Fibroblast of villous mesenchyme (primary cell): ENCODE measurements at regions not wholly inside any gene's neighbourhood (a gene's known extent, or its start where the extent isn't known, plus 50 kb on each side); places are given as distances from the start of the nearest gene placed in this dataset.

ENCODE experiments used
- DNase-seq: peaks from one replicate; pipeline ENCODE4 v3.0.0-alpha.2; 2010; ENCODE audit warnings: low read depth
- H3K4me3 ChIP-seq: 2 replicates; pipeline ENCODE4 v1.5.1; 2011; ENCODE audit warnings: low read depth, mild to moderate bottlenecking, low read length
- TF ChIP-seq, protein P1 (sequence below): IDR thresholded peaks from 2 replicates; pipeline ENCODE4 v1.5.1; 2012; ENCODE audit warnings: low read depth, mild to moderate bottlenecking, low read length; ENCODE audit not compliant: insufficient read depth

DNA sequence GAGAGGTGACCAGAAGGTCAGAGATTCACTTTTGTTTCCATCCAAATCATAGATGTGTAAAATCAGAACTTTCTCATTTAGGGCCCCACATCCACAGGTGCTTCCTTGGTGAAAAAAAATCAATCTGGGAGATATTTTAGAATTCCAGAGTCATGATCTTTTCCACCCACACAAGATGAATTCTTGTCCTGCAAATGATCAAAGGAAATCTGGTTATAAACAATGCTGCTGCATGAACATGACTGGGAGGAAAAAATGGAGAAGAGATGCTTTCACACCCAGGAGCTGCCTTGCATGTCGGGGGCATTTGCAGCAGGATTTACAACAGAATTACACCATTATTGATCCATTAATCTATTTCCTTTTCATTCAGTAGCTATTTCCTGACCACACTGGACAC lies 106.5 kb upstream of the TMEM72 start:
- H3K4me3 ChIP-seq, result no peak overlapping the region
- DNase-seq, result peak; percentile 21
- TF ChIP-seq, protein P1, sequence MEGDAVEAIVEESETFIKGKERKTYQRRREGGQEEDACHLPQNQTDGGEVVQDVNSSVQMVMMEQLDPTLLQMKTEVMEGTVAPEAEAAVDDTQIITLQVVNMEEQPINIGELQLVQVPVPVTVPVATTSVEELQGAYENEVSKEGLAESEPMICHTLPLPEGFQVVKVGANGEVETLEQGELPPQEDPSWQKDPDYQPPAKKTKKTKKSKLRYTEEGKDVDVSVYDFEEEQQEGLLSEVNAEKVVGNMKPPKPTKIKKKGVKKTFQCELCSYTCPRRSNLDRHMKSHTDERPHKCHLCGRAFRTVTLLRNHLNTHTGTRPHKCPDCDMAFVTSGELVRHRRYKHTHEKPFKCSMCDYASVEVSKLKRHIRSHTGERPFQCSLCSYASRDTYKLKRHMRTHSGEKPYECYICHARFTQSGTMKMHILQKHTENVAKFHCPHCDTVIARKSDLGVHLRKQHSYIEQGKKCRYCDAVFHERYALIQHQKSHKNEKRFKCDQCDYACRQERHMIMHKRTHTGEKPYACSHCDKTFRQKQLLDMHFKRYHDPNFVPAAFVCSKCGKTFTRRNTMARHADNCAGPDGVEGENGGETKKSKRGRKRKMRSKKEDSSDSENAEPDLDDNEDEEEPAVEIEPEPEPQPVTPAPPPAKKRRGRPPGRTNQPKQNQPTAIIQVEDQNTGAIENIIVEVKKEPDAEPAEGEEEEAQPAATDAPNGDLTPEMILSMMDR, result no peak

DNA sequence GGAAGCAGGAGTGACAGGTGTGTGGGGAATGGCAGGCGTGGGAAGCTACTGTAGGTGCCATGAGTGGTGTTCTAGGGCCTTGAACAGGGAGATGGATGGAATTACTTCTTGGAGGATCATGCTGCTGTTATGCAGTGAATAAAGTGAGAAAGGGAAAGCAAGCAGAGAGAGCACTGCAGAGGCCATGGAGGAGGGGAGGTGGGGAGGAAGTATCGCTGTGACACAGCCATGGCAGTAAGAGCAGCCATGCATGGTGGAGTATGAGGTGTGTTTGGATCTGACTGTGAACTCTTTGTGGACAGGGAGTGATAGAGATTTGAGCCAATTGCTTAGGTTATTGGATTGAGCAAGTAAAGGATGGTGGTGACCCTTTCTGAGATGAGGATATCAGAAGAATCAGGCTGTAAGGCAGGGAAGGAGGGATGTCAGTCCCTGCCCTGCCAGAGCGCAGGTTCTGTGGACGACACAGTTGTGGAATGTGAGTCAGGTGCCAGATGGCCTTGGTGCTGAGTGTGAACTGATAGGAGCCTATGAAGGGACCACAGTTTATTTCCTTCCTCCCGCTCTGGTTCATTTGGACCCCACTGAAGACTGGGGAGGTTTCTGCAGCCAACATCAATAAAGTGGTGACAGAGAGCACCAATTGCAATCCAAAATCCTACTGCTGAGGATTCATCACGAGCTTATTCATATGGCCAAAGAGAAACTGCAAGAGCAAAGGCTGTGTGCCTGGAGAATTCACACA lies 105.5 kb upstream of the TMEM72 start:
- TF ChIP-seq, protein P1, result no peak
- DNase-seq, result no peak
- no peak overlapping the region for H3K4me3 ChIP-seq

DNA sequence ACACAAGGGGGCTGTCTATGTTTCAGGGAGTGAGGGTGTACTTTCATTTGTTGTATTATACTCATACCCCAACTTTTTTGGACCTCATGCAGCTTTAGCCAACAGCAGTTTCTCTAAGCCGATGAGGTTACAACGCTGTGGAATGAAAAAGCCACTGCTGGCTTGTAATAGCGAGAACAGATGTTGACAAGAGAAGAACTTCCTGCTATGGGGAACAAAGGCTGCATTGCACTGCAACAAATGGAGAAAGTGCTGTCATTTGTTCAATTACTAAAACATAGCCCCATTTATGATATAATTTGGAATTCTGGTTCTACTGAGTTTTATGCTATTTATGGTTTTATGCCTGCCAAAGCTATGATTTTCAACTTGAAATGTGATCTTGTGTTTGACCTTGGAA lies 104.2 kb upstream of the TMEM72 start:
- no peak for DNase-seq
- TF ChIP-seq, protein P1, result no peak
- no peak overlapping the region for H3K4me3 ChIP-seq

DNA sequence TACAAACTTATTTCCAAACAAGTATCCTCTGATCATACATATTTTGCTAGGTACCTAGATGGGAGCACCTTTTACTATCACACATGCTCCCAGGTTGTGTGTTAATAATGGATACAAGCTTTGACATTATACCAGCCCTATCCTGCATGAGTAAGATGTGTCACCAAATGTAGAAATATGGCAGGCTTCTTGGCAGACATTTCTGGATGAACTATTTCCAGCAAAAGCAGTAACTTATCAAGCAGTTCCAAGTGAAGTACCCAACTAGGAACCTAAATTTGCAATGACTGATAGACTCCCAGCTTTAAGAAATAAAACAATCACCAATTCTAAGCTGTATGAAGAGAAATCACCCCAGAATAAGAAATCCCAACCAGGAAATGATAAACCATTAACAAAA lies 103.7 kb upstream of the TMEM72 start:
- no peak overlapping the region for H3K4me3 ChIP-seq
- no peak for DNase-seq
- TF ChIP-seq, protein P1, result no peak

DNA sequence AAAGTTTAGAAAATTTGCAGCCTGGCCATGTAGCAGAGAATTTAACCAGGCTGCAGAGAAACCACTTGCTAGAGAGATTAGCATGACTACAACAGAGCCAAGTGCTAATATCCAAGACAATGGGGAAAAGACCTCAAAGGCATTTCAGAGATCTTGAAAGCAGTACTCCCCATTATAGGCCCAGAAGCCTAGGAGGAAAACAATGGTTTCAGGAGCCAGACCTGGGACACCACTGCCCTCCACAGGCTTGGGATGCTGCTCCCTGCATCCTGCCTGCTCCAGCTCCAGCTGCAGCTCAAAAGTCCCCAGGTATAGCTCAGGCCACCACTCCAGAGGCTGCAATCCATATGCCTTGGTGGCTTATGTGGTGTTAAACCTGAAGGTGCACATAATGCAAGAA lies 101.5 kb upstream of the TMEM72 start:
- H3K4me3 ChIP-seq, result no peak overlapping the region
- DNase-seq, result peak; percentile 23

DNA sequence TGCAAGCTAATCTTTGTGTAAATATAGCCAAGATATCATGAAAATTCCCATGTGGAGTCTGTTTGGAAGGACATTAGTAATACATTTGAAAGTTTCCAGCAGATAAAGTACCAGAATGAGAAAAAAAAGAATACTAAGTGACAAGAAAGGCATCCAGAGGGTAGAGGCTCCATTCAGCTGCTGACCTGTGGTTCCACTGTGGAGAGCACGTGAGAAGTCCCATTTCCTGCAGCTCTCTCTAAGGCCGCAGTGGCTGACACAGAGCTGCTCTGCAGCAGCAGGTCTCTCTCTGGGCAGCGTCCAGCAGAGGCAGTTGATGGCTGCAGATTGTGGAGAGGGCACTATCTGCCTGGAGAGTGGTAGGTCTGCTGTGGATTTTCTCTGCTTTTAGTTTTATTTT lies 100.1 kb upstream of the TMEM72 start:
- TF ChIP-seq, protein P1, result no peak
- H3K4me3 ChIP-seq, result no peak overlapping the region
- DNase-seq, result no peak

More for the DNA sequence above, 101.5 kb upstream of the TMEM72 start:
- TF ChIP-seq, protein P1, result peak; percentile 39

DNA sequence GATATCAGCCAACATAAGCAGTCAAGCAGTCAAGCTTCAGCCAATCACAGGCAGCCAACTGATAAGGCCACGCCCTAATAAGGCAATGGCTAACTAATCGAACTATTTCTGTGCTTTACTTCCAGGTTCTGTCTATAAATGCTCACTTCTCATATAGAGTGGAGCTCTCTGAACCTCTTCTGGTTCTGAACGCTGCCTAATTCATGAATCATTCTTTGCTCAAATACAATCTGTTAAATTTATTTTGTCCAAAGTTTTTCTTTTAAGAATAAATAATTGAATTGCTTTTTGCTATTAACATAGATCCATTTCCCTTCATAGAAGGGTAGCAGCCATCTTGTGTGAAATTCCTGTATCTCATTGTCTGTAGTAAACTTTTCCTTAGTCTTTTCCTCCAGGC lies 97.9 kb upstream of the TMEM72 start:
- no peak for DNase-seq

More for the DNA sequence above, 97.9 kb upstream of the TMEM72 start:
- TF ChIP-seq, protein P1, result no peak
- H3K4me3 ChIP-seq, result no peak overlapping the region
